ENCODE measurements at regions not wholly inside any gene's neighbourhood (a gene's known extent, or its start where the extent isn't known, plus 50 kb on each side); places are given as distances from the start of the nearest gene placed in this dataset.
"Not testable (repeated sequence)": the region's sequence is repeated elsewhere in the genome, so short reads cannot be mapped to it uniquely, and the experiment has no call there.

DNA sequence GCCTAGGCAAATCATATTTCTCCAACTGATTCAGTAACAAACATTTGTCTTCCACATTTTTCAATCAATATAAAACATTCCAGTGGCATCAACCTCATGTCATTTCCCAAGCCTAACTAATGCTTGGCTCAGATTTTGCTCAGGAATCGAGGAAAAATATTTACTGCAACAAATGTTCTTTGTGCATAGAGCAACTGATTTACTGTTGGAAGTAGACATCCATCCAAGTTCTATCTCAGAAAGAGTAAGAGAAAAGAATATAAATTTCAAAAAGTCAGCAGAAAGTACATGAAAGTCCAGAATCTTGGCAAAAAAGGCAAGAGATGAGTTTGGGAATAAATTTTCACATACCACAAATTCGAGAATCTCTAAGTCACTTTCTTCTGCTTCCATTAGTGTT is 2245.0 kb upstream of the RAG2 start:
- no peak for DNase-seq

GRCh38 chr11:38839071-38839470 is 2241.0 kb upstream of the RAG2 start:
- no peak for DNase-seq

DNA sequence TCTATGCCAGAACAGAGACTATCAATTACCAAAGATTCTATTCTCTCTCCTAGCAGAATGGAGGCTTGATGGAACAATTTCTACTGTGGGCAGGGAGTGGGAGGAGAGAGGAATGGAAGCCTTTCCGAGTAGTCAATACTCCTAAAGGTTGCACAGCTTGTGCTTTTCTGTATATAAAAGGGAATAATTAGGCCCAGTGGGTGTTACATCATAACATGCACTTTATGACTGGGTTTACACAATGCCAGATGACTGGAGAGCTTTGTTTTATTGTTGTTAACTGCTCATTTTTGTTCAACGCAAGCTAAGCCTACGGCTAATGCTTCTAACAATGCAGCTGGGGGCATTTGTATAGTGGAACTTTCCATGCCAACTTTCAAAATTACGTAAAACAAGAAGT is 2237.9 kb upstream of the RAG2 start:
- DNase-seq = no peak

GRCh38 chr11:38824573-38824972 is 2226.5 kb upstream of the RAG2 start:
- DNase-seq = no peak

GRCh38 chr11:38821786-38822185 is 2223.8 kb upstream of the RAG2 start:
- DNase-seq = not testable (repeated sequence)

DNA sequence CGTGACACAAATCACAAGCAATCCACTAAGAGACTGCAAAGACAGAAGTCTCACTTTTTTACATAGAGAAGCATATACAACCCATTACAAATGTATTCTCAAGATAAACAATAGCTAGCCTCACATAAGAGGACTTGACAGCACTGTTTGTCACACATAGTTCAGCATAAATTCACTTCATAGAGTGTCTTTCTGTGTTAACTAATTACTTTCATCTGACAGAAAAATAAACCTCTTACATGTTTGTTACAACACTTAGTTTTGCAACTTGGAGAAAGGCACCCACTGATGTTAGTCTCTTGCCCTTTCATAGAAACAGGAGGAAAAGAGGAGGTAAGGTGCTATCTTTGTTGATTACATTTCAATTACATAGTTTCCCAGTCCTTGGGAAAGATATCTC is 2221.9 kb upstream of the RAG2 start:
- no peak for DNase-seq

- DNase-seq = no peak
These were observed 2220.7 kb upstream of the RAG2 start for GRCh38 chr11:38818720-38819119.

GRCh38 chr11:38814670-38815069 is 2216.6 kb upstream of the RAG2 start:
- no peak for DNase-seq

DNA sequence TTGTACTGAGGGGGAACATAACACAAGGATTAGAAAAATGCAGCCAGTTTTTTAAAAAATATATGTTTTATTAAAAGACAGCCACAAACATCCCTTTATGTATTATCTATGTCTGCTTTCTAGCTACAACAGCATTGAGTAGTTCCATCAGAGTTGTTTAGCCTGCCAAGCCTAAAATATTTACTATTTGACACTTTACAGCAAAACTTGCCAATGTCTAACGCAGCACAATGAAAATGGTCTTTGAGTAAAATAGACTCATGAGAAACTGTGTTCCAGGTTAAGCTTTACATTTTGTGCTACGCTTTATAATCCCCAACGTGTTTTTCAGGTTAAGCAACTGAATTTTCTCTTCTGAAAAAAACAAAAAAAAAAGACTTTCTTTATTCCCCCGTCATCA is 2211.5 kb upstream of the RAG2 start:
- DNase-seq = no peak

DNA sequence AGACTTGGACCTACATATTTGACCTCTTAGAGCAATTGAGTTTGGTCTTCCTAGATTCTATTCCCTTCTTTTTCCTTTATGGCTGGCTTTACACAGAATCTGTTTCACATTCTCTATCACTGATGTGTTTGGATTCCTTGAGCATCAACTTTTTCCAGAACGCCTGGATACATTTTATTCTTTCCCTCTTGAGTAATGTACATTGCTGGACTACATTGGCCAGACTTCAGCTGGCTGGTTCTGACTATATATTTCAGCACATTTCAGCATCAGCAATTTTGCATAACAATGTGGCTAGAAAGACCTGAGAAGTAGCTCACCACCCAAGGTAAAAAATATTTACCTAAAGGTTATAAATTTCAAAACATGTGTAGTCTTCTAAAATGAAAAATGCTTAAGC is 2198.2 kb upstream of the RAG2 start:
- no peak for DNase-seq

- no peak for DNase-seq
These were observed 2197.0 kb upstream of the RAG2 start for GRCh38 chr11:38795027-38795426.

GRCh38 chr11:38791346-38791961 is 2193.4 kb upstream of the RAG2 start:
- peak; percentile 3 for DNase-seq

- no peak for DNase-seq
These were observed 2190.5 kb upstream of the RAG2 start for GRCh38 chr11:38788561-38788960.

DNA sequence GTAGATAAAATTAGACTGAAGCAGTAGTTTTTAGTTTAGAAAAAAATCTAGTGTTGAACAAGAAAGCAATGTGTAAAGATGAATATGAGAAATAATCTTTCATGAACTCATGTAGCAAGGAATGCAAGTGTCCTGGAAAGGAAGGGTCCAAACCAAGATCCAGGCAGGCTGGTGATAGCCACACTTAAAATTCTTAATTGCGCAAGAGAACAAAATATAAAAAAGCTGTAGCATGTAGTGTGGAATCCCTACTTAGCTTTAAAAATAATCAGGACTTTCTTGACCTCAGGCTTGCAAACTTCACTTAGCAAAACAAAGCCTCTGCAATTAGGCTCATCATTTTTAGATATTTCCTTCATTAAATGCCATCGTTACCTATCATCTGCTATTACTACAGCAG is 2186.1 kb upstream of the RAG2 start:
- no peak for DNase-seq

GRCh38 chr11:38766796-38767195 is 2168.8 kb upstream of the RAG2 start:
- DNase-seq = no peak

- no peak for DNase-seq
These were observed 2161.4 kb upstream of the RAG2 start for GRCh38 chr11:38759394-38759793.

GRCh38 chr11:38756537-38756936 is 2158.5 kb upstream of the RAG2 start:
- DNase-seq = no peak

GRCh38 chr11:38751421-38751820 is 2153.4 kb upstream of the RAG2 start:
- no peak for DNase-seq

- not testable (repeated sequence) for DNase-seq
These were observed 2148.5 kb upstream of the RAG2 start for GRCh38 chr11:38746516-38746915.

- no peak for DNase-seq
These were observed 2125.3 kb upstream of the RAG2 start for GRCh38 chr11:38723361-38723760.

- no peak for DNase-seq
These were observed 2123.7 kb upstream of the RAG2 start for GRCh38 chr11:38721586-38722315.

- DNase-seq = no peak
These were observed 2120.6 kb upstream of the RAG2 start for GRCh38 chr11:38718659-38719058.

DNA sequence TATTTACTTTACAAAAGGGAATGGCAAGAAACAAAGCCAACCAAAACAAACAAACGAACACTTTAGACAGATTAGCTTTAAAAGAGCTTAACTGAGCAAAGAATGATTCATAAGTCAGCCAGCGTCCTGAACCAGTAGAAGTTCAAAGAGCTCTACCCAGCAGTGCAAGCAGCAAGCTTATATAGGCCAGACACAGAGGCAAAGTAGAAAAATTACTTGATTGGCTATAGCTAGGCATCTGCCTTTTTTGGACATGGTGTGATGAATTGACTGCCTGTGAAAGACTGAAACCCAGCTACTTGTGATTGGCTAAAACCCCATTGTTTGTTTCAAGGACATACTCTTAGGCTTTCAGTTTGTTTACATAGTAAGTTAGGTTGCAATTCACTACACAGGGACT is 2120.0 kb upstream of the RAG2 start:
- no peak for DNase-seq

DNA sequence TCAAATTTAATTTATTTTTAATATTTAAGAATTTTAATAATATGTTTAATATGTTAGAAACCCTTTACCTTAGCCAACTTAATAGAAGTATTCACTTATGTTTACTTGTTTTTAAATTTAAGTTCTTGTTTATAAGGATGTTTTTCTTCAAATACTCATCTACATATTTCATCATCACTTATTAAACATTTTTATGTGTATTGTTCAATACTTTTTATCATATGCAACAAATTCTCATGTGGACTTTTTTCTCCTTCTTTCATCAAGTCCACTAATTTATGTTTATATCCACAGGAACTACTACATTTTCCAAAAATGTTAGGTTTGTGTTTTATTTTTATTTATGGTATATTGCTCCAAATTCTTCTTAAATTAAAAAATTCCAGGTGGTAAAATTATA is 2113.1 kb upstream of the RAG2 start:
- DNase-seq = no peak

GRCh38 chr11:38710262-38710661 is 2112.2 kb upstream of the RAG2 start:
- no peak for DNase-seq

All from activated CD4-positive, alpha-beta T cell treated with anti-CD3 and anti-CD28 coated beads for 48 hours (primary cell).